A549 (cell line): ENCODE measurements at regions not wholly inside any gene's neighbourhood (a gene's known extent, or its start where the extent isn't known, plus 50 kb on each side); places are given as distances from the start of the nearest gene placed in this dataset.

ENCODE experiments used
- ATAC-seq, 2 experiments: fragments of 200-7000 bp in 1 of 2; fragments of >200 bp in 1 of 2; cut with Nextera tagmentation in 1 of 2; cut with Tn5 transposase in 1 of 2; 3 replicates each; pipeline versions ENCODE4 v1.8.0 to v1.9.1; 2018 to 2020; ENCODE audit warnings: mild to moderate bottlenecking in 1 of 2, moderate library complexity in 1 of 2
- CTCF ChIA-PET: fragments of 300-600 bp; sonication (Branson Sonifier 250); formaldehyde crosslinking; extraction: SDS; loops from one replicate; lab custom pipeline; 2021; ENCODE audit warnings: antibody characterized with exemption, inconsistent platforms; lab: Yijun Ruan, JAX
- POLR2A ChIA-PET: fragments of 350-600 bp; formaldehyde crosslinking; extraction: SDS; loops from one replicate; lab custom pipeline; 2021; ENCODE audit warnings: antibody characterized with exemption, inconsistent platforms; lab: Yijun Ruan, JAX
- DNase-seq, 2 experiments: peaks; one replicate each; pipeline versions ENCODE4 v3.0.0 to v3.0.0-alpha.2; 2011 to 2016; ENCODE audit warnings: low read depth in 1 of 2, low spot score in 1 of 2
- FAIRE-seq: peaks from 2 replicates; lab custom pipeline; 2011; peaks lifted over from hg19 to GRCh38; lab: Jason Lieb, UNC
- H3K27ac ChIP-seq, 2 experiments: fragments of >200 bp; sonication (Bioruptor Twin); formaldehyde crosslinking; 3 replicates each; pipeline ENCODE4 v1.5.1; 2016 to 2017
- H3K4me1 ChIP-seq: fragments of >200 bp; sonication (Bioruptor Twin); formaldehyde crosslinking; 3 replicates; pipeline ENCODE4 v1.6.1; 2016
- H3K4me2 ChIP-seq: fragments of >200 bp; sonication (Bioruptor Twin); formaldehyde crosslinking; 3 replicates; pipeline ENCODE4 v1.6.1; 2016
- H3K4me3 ChIP-seq: fragments of >200 bp; sonication (Bioruptor Twin); formaldehyde crosslinking; 3 replicates; pipeline ENCODE4 v1.5.1; 2016
- H3K9me3 ChIP-seq: fragments of >200 bp; sonication (Bioruptor Twin); formaldehyde crosslinking; 3 replicates; pipeline ENCODE4 v1.6.1; 2016
- CTCF ChIP-seq: fragments of >200 bp; sonication (Bioruptor Twin); formaldehyde crosslinking; IDR thresholded peaks from 3 replicates; pipeline ENCODE4 v1.5.1; 2016
- EHF ChIP-seq: fragments of 250-450 bp; sonication (Bioruptor Pico); IDR thresholded peaks from 2 replicates; pipeline ENCODE4 v1.5.0; 2020; ENCODE audit warnings: mild to moderate bottlenecking
- ELK1 ChIP-seq: fragments of 150-350 bp; IDR thresholded peaks from 2 replicates; pipeline ENCODE4 v1.6.1; 2014; ENCODE audit warnings: low read depth, mild to moderate bottlenecking, low read length
- FOSL2 ChIP-seq, 2 experiments: fragments of 450-650 bp in 1 of 2; fragments of >200 bp in 1 of 2; sonication (Bioruptor Twin) in 1 of 2; formaldehyde crosslinking; IDR thresholded peaks; 2 replicates each; pipeline versions ENCODE4 v1.5.0 to v1.6.1; 2016 to 2020; ENCODE audit warnings: mild to moderate bottlenecking in 1 of 2, moderate library complexity in 1 of 2
- HMGXB4 ChIP-seq: fragments of 250-450 bp; sonication (Bioruptor Pico); IDR thresholded peaks from 2 replicates; pipeline ENCODE4 v1.5.0; 2021; ENCODE audit warnings: mild to moderate bottlenecking, moderate library complexity, borderline replicate concordance
- HOXB5 ChIP-seq: fragments of 250-450 bp; sonication (Bioruptor Pico); IDR thresholded peaks from 2 replicates; pipeline ENCODE4 v1.5.0; 2020; ENCODE audit warnings: mild to moderate bottlenecking, moderate library complexity
- KDM5A ChIP-seq: fragments of 200-600 bp; sonication (generic); IDR thresholded peaks from 2 replicates; pipeline ENCODE4 v1.6.1; 2016; ENCODE audit warnings: antibody characterized with exemption, mild to moderate bottlenecking
- MAFK ChIP-seq: fragments of 450-650 bp; IDR thresholded peaks from 2 replicates; pipeline ENCODE4 v1.6.1; 2014; ENCODE audit not compliant: partially characterized antibody
- MAX ChIP-seq: IDR thresholded peaks from 2 replicates; pipeline ENCODE4 v1.6.1; 2012
- NPAS2 ChIP-seq: fragments of 250-450 bp; sonication (Bioruptor Pico); IDR thresholded peaks from 2 replicates; pipeline ENCODE4 v1.8.0; 2022; ENCODE audit warnings: mild to moderate bottlenecking, moderate library complexity, borderline replicate concordance
- PBX3 ChIP-seq: IDR thresholded peaks from 2 replicates; pipeline ENCODE4 v1.6.1; 2012
- PHF8 ChIP-seq: fragments of 200-600 bp; sonication (generic); IDR thresholded peaks from 2 replicates; pipeline ENCODE4 v1.6.1; 2016; ENCODE audit warnings: low read depth, mild to moderate bottlenecking, antibody characterized with exemption, moderate library complexity, borderline replicate concordance
- ZFP36 ChIP-seq: fragments of 450-650 bp; IDR thresholded peaks from 2 replicates; pipeline ENCODE4 v1.6.1; 2014; ENCODE audit warnings: borderline replicate concordance; ENCODE audit not compliant: partially characterized antibody
- WGBS: methylation state at CpG from one replicate; pipeline ENCODE4 v1.1.6; 2017; ENCODE audit errors: missing lambda C conversion rate; 5-methylcytosine and 5-hydroxymethylcytosine counted together

- H3K27ac ChIP-seq = no peak overlapping the region
- POLR2A ChIA-PET = no interaction called here
- WGBS = 27% methylated on average over 6 of the region's 6 CpGs
- no peak for FAIRE-seq
- no peak overlapping the region for H3K4me2 ChIP-seq
- no peak for ATAC-seq
- no peak overlapping the region for H3K4me3 ChIP-seq
- TF ChIP-seq PHF8 (no peak), ZFP36 (no peak), NPAS2 (CRISPR knock-in tag) (no peak), HOXB5 (CRISPR knock-in tag) (no peak), ELK1 (no peak), FOSL2 (IDR thresholded peaks at IDR 0.05) (no peak), FOSL2 (CRISPR knock-in tag; IDR thresholded peaks at IDR 0.05) (no peak), HMGXB4 (CRISPR knock-in tag) (no peak)
- CTCF ChIA-PET = no interaction called here
- no peaks in the 10 kb centered on the region for H3K9me3 ChIP-seq
- DNase-seq = no peak
- H3K4me1 ChIP-seq = no peaks in the 10 kb centered on the region
Observed at GRCh38 chr16:79336437-79337229, 263.9 kb downstream of the MAF start.

- TF ChIP-seq EHF (no peak), ZFP36 (no peak), MAFK (peak; percentile 23), CTCF (0 out of 3 replicates have a peak, but pooled peaks have one; percentile 10), KDM5A (no peak)
- Histone ChIP-seq H3K9me3 (no peaks in the 10 kb centered on the region), H3K4me1 (no peaks in the 10 kb centered on the region), H3K27ac (no peak overlapping the region), H3K4me3 (no peak overlapping the region), H3K4me2 (no peak overlapping the region)
- ATAC-seq = peak in 1 of 2 experiments; percentile 62; a peak in 4 of 6 replicates
- FAIRE-seq = no peak
- CTCF ChIA-PET = no interaction called here
- peak; percentile 4 for DNase-seq
- POLR2A ChIA-PET = no interaction called here
- 25% methylated on average over 11 of the region's 13 CpGs for WGBS
Observed at GRCh38 chr16:79334127-79334526, 266.4 kb downstream of the MAF start.

- no peak for ATAC-seq
- Histone ChIP-seq H3K27ac (no peak overlapping the region), H3K4me3 (no peak overlapping the region), H3K4me1 (no peaks in the 10 kb centered on the region), H3K4me2 (no peak overlapping the region), H3K9me3 (no peaks in the 10 kb centered on the region)
- POLR2A ChIA-PET = no interaction called here
- CTCF ChIA-PET = no interaction called here
- no peak for DNase-seq
- 14% methylated on average over 2 of the region's 2 CpGs for WGBS
- FAIRE-seq = no peak
- no peak for TF ChIP-seq MAX
- TF ChIP-seq PBX3 = no peak
Observed at GRCh38 chr16:79331066-79331465, 269.5 kb downstream of the MAF start.
